ENCODE measurements at regions not wholly inside any gene's neighbourhood (a gene's known extent, or its start where the extent isn't known, plus 50 kb on each side); places are given as distances from the start of the nearest gene placed in this dataset.

GRCh38 chrX:140580478-140580877 lies 75.6 kb upstream of the SOX3 start:
- no peak for TF ChIP-seq CTCF (IDR thresholded peaks at IDR 0.05)
- Histone ChIP-seq H3K36me3 (no peaks in the 10 kb centered on the region), H3K4me3 (no peak overlapping the region), H3K27ac (no peak overlapping the region), H3K27me3 (no peaks in the 10 kb centered on the region), H3K4me1 (no peaks in the 10 kb centered on the region), H3K9me3 (peaks cover 0 to 4% of the 10 kb centered on the region in 2 donors)
- DNase-seq (ENCODE audit: low spot score), result no peak

- H3K36me3 ChIP-seq, result no peaks in the 10 kb centered on the region
- DNase-seq (ENCODE audit: low spot score), result no peak
- H3K9me3 ChIP-seq, result no peaks in the 10 kb centered on the region
- no peaks in the 10 kb centered on the region for H3K4me1 ChIP-seq
- no peaks in the 10 kb centered on the region for H3K27me3 ChIP-seq
- H3K4me3 ChIP-seq, result no peak overlapping the region
- H3K27ac ChIP-seq, result no peak overlapping the region
- TF ChIP-seq CTCF (IDR thresholded peaks at IDR 0.05), result peak; percentile 16 to 66
Measured at GRCh38 chrX:140572724-140573123, 67.9 kb upstream of the SOX3 start.

GRCh38 chrX:140563893-140564292 lies 59.0 kb upstream of the SOX3 start:
- H3K4me3 ChIP-seq, result no peak overlapping the region
- no peak for TF ChIP-seq CTCF (IDR thresholded peaks at IDR 0.05)
- H3K27me3 ChIP-seq, result no peaks in the 10 kb centered on the region
- DNase-seq (ENCODE audit: low spot score), result no peak
- no peaks in the 10 kb centered on the region for H3K36me3 ChIP-seq
- H3K27ac ChIP-seq, result no peak overlapping the region
- H3K9me3 ChIP-seq, result peaks cover 0 to 8% of the 10 kb centered on the region in 2 donors
- no peaks in the 10 kb centered on the region for H3K4me1 ChIP-seq

Measured in right atrium auricular region (tissue), 2 donors.